HEK293 (cell line): ENCODE measurements at regions not wholly inside any gene's neighbourhood (a gene's known extent, or its start where the extent isn't known, plus 50 kb on each side); places are given as distances from the start of the nearest gene placed in this dataset.

ENCODE experiments used
- CTCF ChIA-PET: fragments of 350-600 bp; formaldehyde crosslinking; extraction: SDS; loops from one replicate; lab custom pipeline; 2021; ENCODE audit warnings: antibody characterized with exemption; lab: Yijun Ruan, JAX
- POLR2A ChIA-PET: fragments of 300-600 bp; formaldehyde crosslinking; extraction: SDS; loops from one replicate; lab custom pipeline; 2020; ENCODE audit warnings: antibody characterized with exemption, inconsistent platforms; lab: Yijun Ruan, JAX
- H3K27ac ChIP-seq: fragments of 200-500 bp; sonication (Bioruptor generic); 2 replicates; pipeline ENCODE4 v1.5.1; 2014; ENCODE audit warnings: low read depth, low read length, control low read depth, inconsistent platforms; ENCODE audit errors: extremely low read depth
- H3K36me3 ChIP-seq, 2 experiments: fragments of 200-500 bp in 1 of 2; sonication (Bioruptor generic) in 1 of 2; 1 replicate in 1 of 2; 2 replicates in 1 of 2; pipeline ENCODE4 v1.5.1; 2014 to 2017; ENCODE audit warnings: inconsistent platforms in 2 of 2, low read length in 2 of 2; ENCODE audit not compliant: control insufficient read depth in 2 of 2, insufficient read depth in 1 of 2
- H3K4me1 ChIP-seq: fragments of 200-500 bp; sonication (Bioruptor generic); 2 replicates; pipeline ENCODE4 v1.5.1; 2014; ENCODE audit warnings: mild to moderate bottlenecking, low read length, inconsistent platforms; ENCODE audit not compliant: control insufficient read depth, insufficient read depth
- H3K4me3 ChIP-seq: 2 replicates; pipeline ENCODE4 v1.5.1; 2011; ENCODE audit warnings: low read depth, mild to moderate bottlenecking, control low read depth, low read length, moderate library complexity
- H3K9me3 ChIP-seq: fragments of 200-500 bp; sonication (Bioruptor generic); 2 replicates; pipeline ENCODE4 v1.5.1; 2014; ENCODE audit warnings: low read depth, low read length, inconsistent platforms; ENCODE audit not compliant: control insufficient read depth, insufficient read depth
- GLIS1 ChIP-seq: fragments of 450-650 bp; formaldehyde crosslinking; IDR thresholded peaks from 2 replicates; pipeline ENCODE4 v1.5.1; 2016; ENCODE audit warnings: missing biosample characterization, missing genetic modification characterization
- RBAK ChIP-seq: fragments of 450-650 bp; formaldehyde crosslinking; IDR thresholded peaks from 2 replicates; pipeline ENCODE4 v1.5.1; 2016; ENCODE audit warnings: missing biosample characterization, missing genetic modification characterization
- SETDB1 ChIP-seq: IDR thresholded peaks from one replicate; pipeline ENCODE4 v1.6.1; 2017; ENCODE audit warnings: mild to moderate bottlenecking, low read length, moderate library complexity, mixed read lengths; ENCODE audit not compliant: insufficient read length
- ZNF184 ChIP-seq: fragments of 450-650 bp; IDR thresholded peaks from 2 replicates; pipeline ENCODE4 v1.5.1; 2018; ENCODE audit warnings: missing biosample characterization, mild to moderate bottlenecking, missing genetic modification characterization
- ZNF221 ChIP-seq: fragments of 450-650 bp; formaldehyde crosslinking; IDR thresholded peaks from 2 replicates; pipeline ENCODE4 v1.5.1; 2017; ENCODE audit warnings: missing biosample characterization, missing genetic modification characterization, borderline replicate concordance
- ZNF302 ChIP-seq: fragments of 450-650 bp; formaldehyde crosslinking; IDR thresholded peaks from 2 replicates; pipeline ENCODE4 v1.5.1; 2016; ENCODE audit warnings: missing biosample characterization, missing genetic modification characterization, low read depth
- ZNF423 ChIP-seq: fragments of 450-650 bp; formaldehyde crosslinking; IDR thresholded peaks from 2 replicates; pipeline ENCODE4 v1.5.1; 2016; ENCODE audit warnings: missing biosample characterization, missing genetic modification characterization
- ZNF433 ChIP-seq: fragments of 450-650 bp; formaldehyde crosslinking; IDR thresholded peaks from 2 replicates; pipeline ENCODE4 v1.5.1; 2016; ENCODE audit warnings: missing biosample characterization, missing genetic modification characterization, low read depth
- ZNF549 ChIP-seq: fragments of 450-650 bp; IDR thresholded peaks from 2 replicates; pipeline ENCODE4 v1.5.1; 2018; ENCODE audit warnings: missing biosample characterization, missing genetic modification characterization, mild to moderate bottlenecking, inconsistent platforms, moderate library complexity
- ZNF596 ChIP-seq: fragments of 450-650 bp; IDR thresholded peaks from 2 replicates; pipeline ENCODE4 v1.5.0; 2018; ENCODE audit warnings: missing biosample characterization, mild to moderate bottlenecking, missing genetic modification characterization, moderate library complexity
- ZNF677 ChIP-seq: fragments of 450-650 bp; IDR thresholded peaks from 2 replicates; pipeline ENCODE4 v1.5.0; 2018; ENCODE audit warnings: missing biosample characterization, mild to moderate bottlenecking, missing genetic modification characterization, moderate library complexity
- ZSCAN30 ChIP-seq: fragments of 450-650 bp; IDR thresholded peaks from 2 replicates; pipeline ENCODE4 v1.5.1; 2018; ENCODE audit warnings: missing biosample characterization, mild to moderate bottlenecking, missing genetic modification characterization, moderate library complexity
- TF ChIP-seq, protein P1 (sequence below): fragments of 450-650 bp; IDR thresholded peaks from 2 replicates; pipeline ENCODE4 v1.5.1; 2018; ENCODE audit warnings: missing biosample characterization, missing genetic modification characterization
- TF ChIP-seq, protein P2 (sequence below): fragments of 450-650 bp; formaldehyde crosslinking; IDR thresholded peaks from 2 replicates; pipeline ENCODE4 v1.5.1; 2016; ENCODE audit warnings: missing biosample characterization, missing genetic modification characterization
- TF ChIP-seq, protein P3 (sequence below): fragments of 450-650 bp; formaldehyde crosslinking; IDR thresholded peaks from 2 replicates; pipeline ENCODE4 v1.5.1; 2016; ENCODE audit warnings: missing biosample characterization, missing genetic modification characterization
- TF ChIP-seq, protein P4 (sequence below): fragments of 450-650 bp; formaldehyde crosslinking; IDR thresholded peaks from 2 replicates; pipeline ENCODE4 v1.5.1; 2017; ENCODE audit warnings: missing biosample characterization, missing genetic modification characterization

DNA sequence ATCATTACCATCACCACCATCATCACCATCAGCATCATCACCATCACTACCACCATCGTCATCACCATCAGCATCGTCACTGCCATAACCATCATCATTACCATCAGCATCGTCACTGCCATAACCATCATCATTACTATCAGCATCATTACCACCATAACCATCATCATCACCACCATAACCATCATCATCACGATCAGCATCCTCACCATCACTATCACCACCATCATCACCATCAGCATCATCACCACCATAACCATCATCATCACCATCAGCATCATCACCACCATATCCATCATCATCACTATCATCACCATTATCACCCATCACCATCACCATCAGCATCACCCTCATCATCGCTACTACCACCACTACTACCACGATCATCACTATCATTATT, 493.9 kb upstream of the TBX3 start (continued):
- TF ChIP-seq, protein P1, sequence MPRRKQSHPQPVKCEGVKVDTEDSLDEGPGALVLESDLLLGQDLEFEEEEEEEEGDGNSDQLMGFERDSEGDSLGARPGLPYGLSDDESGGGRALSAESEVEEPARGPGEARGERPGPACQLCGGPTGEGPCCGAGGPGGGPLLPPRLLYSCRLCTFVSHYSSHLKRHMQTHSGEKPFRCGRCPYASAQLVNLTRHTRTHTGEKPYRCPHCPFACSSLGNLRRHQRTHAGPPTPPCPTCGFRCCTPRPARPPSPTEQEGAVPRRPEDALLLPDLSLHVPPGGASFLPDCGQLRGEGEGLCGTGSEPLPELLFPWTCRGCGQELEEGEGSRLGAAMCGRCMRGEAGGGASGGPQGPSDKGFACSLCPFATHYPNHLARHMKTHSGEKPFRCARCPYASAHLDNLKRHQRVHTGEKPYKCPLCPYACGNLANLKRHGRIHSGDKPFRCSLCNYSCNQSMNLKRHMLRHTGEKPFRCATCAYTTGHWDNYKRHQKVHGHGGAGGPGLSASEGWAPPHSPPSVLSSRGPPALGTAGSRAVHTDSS (tag by site-specific recombination): peak; percentile 94
- TF ChIP-seq, all 188 proteins: peak for 10

DNA sequence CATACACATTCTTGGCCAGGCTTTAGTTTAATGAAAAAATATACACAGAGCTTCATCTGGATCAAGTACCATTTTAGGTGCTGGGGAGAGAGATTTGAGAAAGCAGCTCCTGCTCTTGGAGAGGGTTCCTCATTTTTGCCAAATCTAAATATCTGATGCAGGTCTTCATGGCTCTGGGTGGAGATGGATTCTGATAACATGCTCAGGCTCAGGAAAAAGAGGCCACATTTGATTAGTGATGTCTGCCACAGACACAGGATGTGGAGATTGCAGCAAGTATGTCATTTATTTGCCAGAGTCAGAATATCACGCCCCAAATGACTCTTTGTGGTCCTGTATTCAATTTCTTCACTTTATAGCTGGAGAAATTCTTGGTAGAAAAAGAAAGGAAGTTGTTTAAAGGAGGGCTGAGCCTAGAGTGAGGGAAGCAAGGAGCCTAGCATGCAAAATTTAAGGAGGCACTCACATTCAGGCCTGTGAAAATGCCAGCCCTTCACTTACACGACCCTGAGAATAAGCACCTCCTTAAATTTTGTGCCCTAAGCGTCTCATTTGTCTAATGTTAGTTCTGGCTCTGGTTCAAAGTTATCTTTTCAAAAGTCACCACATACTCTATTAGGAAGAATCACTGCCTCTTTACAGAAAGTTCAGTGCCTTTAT, 492.9 kb upstream of the TBX3 start:
- no peaks in the 10 kb centered on the region for H3K36me3 ChIP-seq
- no peaks in the 10 kb centered on the region for H3K4me1 ChIP-seq
- CTCF ChIA-PET: no interaction called here
- no peaks in the 10 kb centered on the region for H3K9me3 ChIP-seq
- H3K27ac ChIP-seq: no peak overlapping the region
- no peak overlapping the region for H3K4me3 ChIP-seq
- TF ChIP-seq ZNF423 (tag by site-specific recombination) (no peak), SETDB1 (peak; percentile 21)
- POLR2A ChIA-PET: no interaction called here

DNA sequence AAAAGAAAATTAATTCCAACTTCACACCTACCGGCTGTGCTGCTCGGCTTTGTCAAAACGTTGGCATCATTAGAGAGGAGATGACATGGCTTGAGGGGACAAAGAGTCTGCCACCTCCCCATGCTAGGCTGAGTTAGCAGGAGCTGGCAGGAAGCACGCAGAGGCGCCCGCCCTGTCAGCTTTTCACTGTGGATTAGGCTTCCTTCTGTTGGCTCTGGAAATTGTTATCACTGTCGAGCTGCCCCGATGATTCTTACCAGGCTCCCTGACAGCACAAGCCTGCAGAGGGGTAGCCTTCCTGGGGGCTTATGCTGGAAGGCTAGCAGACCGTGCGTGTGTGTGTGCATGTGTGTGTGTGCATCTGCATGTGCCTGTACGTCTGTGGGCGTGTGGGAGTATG, 490.9 kb upstream of the TBX3 start:
- Histone ChIP-seq H3K9me3 (no peaks in the 10 kb centered on the region), H3K36me3 (no peaks in the 10 kb centered on the region), H3K27ac (no peak overlapping the region), H3K4me3 (no peak overlapping the region), H3K4me1 (no peaks in the 10 kb centered on the region)
- CTCF ChIA-PET: no interaction called here
- TF ChIP-seq ZNF433: no peak
- no peak for TF ChIP-seq ZNF549 (tag by site-specific recombination)
- TF ChIP-seq ZNF596: no peak
- no peak for TF ChIP-seq GLIS1 (tag by site-specific recombination)
- TF ChIP-seq, protein P2, sequence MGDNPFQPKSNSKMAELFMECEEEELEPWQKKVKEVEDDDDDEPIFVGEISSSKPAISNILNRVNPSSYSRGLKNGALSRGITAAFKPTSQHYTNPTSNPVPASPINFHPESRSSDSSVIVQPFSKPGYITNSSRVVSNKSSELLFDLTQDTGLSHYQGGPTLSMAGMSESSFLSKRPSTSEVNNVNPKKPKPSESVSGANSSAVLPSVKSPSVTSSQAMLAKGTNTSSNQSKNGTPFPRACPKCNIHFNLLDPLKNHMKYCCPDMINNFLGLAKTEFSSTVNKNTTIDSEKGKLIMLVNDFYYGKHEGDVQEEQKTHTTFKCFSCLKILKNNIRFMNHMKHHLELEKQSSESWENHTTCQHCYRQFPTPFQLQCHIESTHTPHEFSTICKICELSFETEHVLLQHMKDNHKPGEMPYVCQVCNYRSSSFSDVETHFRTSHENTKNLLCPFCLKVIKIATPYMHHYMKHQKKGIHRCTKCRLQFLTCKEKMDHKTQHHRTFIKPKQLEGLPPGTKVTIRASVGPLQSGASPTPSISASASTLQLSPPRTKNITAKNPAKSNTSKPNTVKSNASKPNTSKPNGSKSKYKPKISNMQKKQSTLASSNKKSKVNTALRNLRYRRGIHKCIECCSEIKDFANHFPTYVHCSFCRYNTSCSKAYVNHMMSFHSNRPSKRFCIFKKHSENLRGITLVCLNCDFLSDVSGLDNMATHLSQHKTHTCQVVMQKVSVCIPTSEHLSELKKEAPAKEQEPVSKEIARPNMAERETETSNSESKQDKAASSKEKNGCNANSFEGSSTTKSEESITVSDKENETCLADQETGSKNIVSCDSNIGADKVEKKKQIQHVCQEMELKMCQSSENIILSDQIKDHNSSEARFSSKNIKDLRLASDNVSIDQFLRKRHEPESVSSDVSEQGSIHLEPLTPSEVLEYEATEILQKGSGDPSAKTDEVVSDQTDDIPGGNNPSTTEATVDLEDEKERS (tag by site-specific recombination): no peak
- TF ChIP-seq ZNF677 (tag by site-specific recombination): no peak
- no peak for TF ChIP-seq ZNF221 (tag by site-specific recombination)
- TF ChIP-seq, protein P3, sequence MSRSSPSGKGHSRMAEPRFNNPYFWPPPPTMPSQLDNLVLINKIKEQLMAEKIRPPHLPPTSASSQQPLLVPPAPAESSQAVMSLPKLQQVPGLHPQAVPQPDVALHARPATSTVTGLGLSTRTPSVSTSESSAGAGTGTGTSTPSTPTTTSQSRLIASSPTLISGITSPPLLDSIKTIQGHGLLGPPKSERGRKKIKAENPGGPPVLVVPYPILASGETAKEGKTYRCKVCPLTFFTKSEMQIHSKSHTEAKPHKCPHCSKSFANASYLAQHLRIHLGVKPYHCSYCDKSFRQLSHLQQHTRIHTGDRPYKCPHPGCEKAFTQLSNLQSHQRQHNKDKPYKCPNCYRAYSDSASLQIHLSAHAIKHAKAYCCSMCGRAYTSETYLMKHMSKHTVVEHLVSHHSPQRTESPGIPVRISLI (tag by site-specific recombination): no peak
- TF ChIP-seq RBAK: no peak
- no peak for TF ChIP-seq ZNF302 (tag by site-specific recombination)
- TF ChIP-seq, protein P4, sequence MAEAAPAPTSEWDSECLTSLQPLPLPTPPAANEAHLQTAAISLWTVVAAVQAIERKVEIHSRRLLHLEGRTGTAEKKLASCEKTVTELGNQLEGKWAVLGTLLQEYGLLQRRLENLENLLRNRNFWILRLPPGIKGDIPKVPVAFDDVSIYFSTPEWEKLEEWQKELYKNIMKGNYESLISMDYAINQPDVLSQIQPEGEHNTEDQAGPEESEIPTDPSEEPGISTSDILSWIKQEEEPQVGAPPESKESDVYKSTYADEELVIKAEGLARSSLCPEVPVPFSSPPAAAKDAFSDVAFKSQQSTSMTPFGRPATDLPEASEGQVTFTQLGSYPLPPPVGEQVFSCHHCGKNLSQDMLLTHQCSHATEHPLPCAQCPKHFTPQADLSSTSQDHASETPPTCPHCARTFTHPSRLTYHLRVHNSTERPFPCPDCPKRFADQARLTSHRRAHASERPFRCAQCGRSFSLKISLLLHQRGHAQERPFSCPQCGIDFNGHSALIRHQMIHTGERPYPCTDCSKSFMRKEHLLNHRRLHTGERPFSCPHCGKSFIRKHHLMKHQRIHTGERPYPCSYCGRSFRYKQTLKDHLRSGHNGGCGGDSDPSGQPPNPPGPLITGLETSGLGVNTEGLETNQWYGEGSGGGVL (tag by site-specific recombination): no peak
- TF ChIP-seq ZNF184 (tag by site-specific recombination): no peak
- TF ChIP-seq ZSCAN30 (tag by site-specific recombination): no peak
- POLR2A ChIA-PET: no interaction called here
